ENCODE measurements at regions not wholly inside any gene's neighbourhood (a gene's known extent, or its start where the extent isn't known, plus 50 kb on each side); places are given as distances from the start of the nearest gene placed in this dataset.

- TF ChIP-seq CTCF (IDR thresholded peaks at IDR 0.05): no peak
- H3K36me3 ChIP-seq (ENCODE audit: low read depth): no peaks in the 10 kb centered on the region
- H3K4me1 ChIP-seq (ENCODE audit: low read depth): no peaks in the 10 kb centered on the region
- H3K4me3 ChIP-seq: no peak overlapping the region
- H3K9me3 ChIP-seq: no peaks in the 10 kb centered on the region
- ATAC-seq (no peak), DNase-seq (no peak)
- intact Hi-C loops (cut with DNase I, micrococcal nuclease): no loop called here
Measured at GRCh38 chr4:125780747-125781146, 466.0 kb downstream of the FAT4 start.

- H3K4me1 ChIP-seq (ENCODE audit: low read depth): no peaks in the 10 kb centered on the region
- ATAC-seq: no peak
- no peaks in the 10 kb centered on the region for H3K9me3 ChIP-seq
- DNase-seq: no peak
- no peaks in the 10 kb centered on the region for H3K36me3 ChIP-seq (ENCODE audit: low read depth)
- no peak overlapping the region for H3K4me3 ChIP-seq
- intact Hi-C loops (cut with DNase I, micrococcal nuclease): no loop called here
- TF ChIP-seq CTCF (IDR thresholded peaks at IDR 0.05): no peak
Measured at GRCh38 chr4:125781651-125782050, 466.9 kb downstream of the FAT4 start.

GRCh38 chr4:125784741-125785140 lies 470.0 kb downstream of the FAT4 start:
- no peak for ATAC-seq
- Histone ChIP-seq H3K9me3 (no peaks in the 10 kb centered on the region), H3K4me1 (ENCODE audit: low read depth) (no peaks in the 10 kb centered on the region), H3K36me3 (ENCODE audit: low read depth) (no peaks in the 10 kb centered on the region), H3K4me3 (no peak overlapping the region)
- no peak for TF ChIP-seq CTCF (IDR thresholded peaks at IDR 0.05)
- no peak for DNase-seq
- intact Hi-C loops (cut with DNase I, micrococcal nuclease): no loop called here

GRCh38 chr4:125787707-125788106 lies 473.0 kb downstream of the FAT4 start:
- Histone ChIP-seq H3K9me3 (no peaks in the 10 kb centered on the region), H3K4me1 (ENCODE audit: low read depth) (no peaks in the 10 kb centered on the region), H3K36me3 (ENCODE audit: low read depth) (no peaks in the 10 kb centered on the region), H3K4me3 (no peak overlapping the region)
- no peak for ATAC-seq
- intact Hi-C loops (cut with DNase I, micrococcal nuclease): no loop called here
- no peak for TF ChIP-seq CTCF (IDR thresholded peaks at IDR 0.05)
- DNase-seq: no peak

- no peak for ATAC-seq
- Histone ChIP-seq H3K9me3 (no peaks in the 10 kb centered on the region), H3K4me1 (ENCODE audit: low read depth) (no peaks in the 10 kb centered on the region), H3K36me3 (ENCODE audit: low read depth) (no peaks in the 10 kb centered on the region), H3K4me3 (no peak overlapping the region)
- TF ChIP-seq CTCF (IDR thresholded peaks at IDR 0.05): no peak
- intact Hi-C loops (cut with DNase I, micrococcal nuclease): no loop called here
- DNase-seq: no peak
Measured at GRCh38 chr4:125789023-125789422, 474.3 kb downstream of the FAT4 start.

- Histone ChIP-seq H3K4me3 (no peak overlapping the region), H3K36me3 (ENCODE audit: low read depth) (no peaks in the 10 kb centered on the region), H3K4me1 (ENCODE audit: low read depth) (no peaks in the 10 kb centered on the region), H3K9me3 (no peaks in the 10 kb centered on the region)
- no peak for ATAC-seq
- TF ChIP-seq CTCF (IDR thresholded peaks at IDR 0.05): no peak
- intact Hi-C loops (cut with DNase I, micrococcal nuclease): no loop called here
- DNase-seq: no peak
Measured at GRCh38 chr4:125791896-125792295, 477.1 kb downstream of the FAT4 start.
